A673 (cell line): ENCODE measurements at regions not wholly inside any gene's neighbourhood (a gene's known extent, or its start where the extent isn't known, plus 50 kb on each side); places are given as distances from the start of the nearest gene placed in this dataset.

Source experiments
- BruUV-seq: library from RNA; stranded (reverse); fragments of 400-500 nt; replicated peaks from 2 replicates; lab custom pipeline; 2021; lab: Mats Ljungman, UMichigan
- CTCF ChIA-PET: fragments of 300-600 bp; sonication (Branson Sonifier 250); formaldehyde crosslinking; loops from one replicate; lab custom pipeline; 2022; ENCODE audit warnings: antibody characterized with exemption; lab: Charles Lee
- POLR2A ChIA-PET: fragments of 300-600 bp; sonication (Branson Sonifier 250); formaldehyde crosslinking; loops from one replicate; lab custom pipeline; 2022; ENCODE audit warnings: antibody characterized with exemption; ENCODE audit not compliant: low non-redundant PET; lab: Charles Lee
- DNase-seq: peaks from one replicate; pipeline ENCODE4 v3.0.0-alpha.2; 2015; ENCODE audit warnings: low spot score
- H3K27ac ChIP-seq: fragments of 200-600 bp; sonication (generic); 2 replicates; pipeline ENCODE4 v1.5.1; 2016; ENCODE audit warnings: mixed run types, low read depth, mild to moderate bottlenecking, mixed read lengths, antibody characterized with exemption, low read length; ENCODE audit not compliant: poor library complexity, severe bottlenecking
- H3K27me3 ChIP-seq: fragments of 200-600 bp; sonication (generic); replicated peaks from 2 replicates; pipeline ENCODE4 v1.6.1; 2017; ENCODE audit warnings: mixed run types, low read depth, mild to moderate bottlenecking, mixed read lengths, antibody characterized with exemption, low read length; ENCODE audit not compliant: insufficient read depth, poor library complexity
- H3K36me3 ChIP-seq: fragments of 200-600 bp; sonication (generic); 2 replicates; pipeline ENCODE4 v1.6.1; 2016; ENCODE audit warnings: mixed run types, mild to moderate bottlenecking, mixed read lengths, antibody characterized with exemption, low read length; ENCODE audit not compliant: insufficient read depth, poor library complexity, severe bottlenecking
- H3K4me1 ChIP-seq: fragments of 200-600 bp; sonication (generic); 2 replicates; pipeline ENCODE4 v1.6.1; 2017; ENCODE audit warnings: mixed run types, mild to moderate bottlenecking, mixed read lengths, antibody characterized with exemption, low read length; ENCODE audit not compliant: insufficient read depth, poor library complexity, severe bottlenecking
- H3K4me3 ChIP-seq: fragments of 200-600 bp; sonication (generic); 2 replicates; pipeline ENCODE4 v1.5.1; 2016; ENCODE audit warnings: low read depth, mixed run types, mild to moderate bottlenecking, mixed read lengths, low read length; ENCODE audit not compliant: poor library complexity, severe bottlenecking
- H3K9me3 ChIP-seq: fragments of 200-600 bp; sonication (generic); 2 replicates; pipeline ENCODE4 v1.6.1; 2016; ENCODE audit warnings: mixed run types, low read depth, mild to moderate bottlenecking, mixed read lengths, antibody characterized with exemption, low read length; ENCODE audit not compliant: poor library complexity, severe bottlenecking
- CTCF ChIP-seq: fragments of 300-800, 200-600 bp; sonication (generic); conservative IDR thresholded peaks from 2 replicates; pipeline ENCODE4 v1.5.1; 2017; ENCODE audit warnings: low read depth, mild to moderate bottlenecking, antibody characterized with exemption, low read length, moderate library complexity, mixed read lengths
- EZH2 ChIP-seq: fragments of 200-600 bp; sonication (generic); IDR thresholded peaks from 2 replicates; pipeline ENCODE4 v1.6.1; 2017; ENCODE audit warnings: borderline replicate concordance, low read depth, mild to moderate bottlenecking, mixed read lengths, antibody characterized with exemption, low read length; ENCODE audit not compliant: poor library complexity, severe bottlenecking
- intact Hi-C: fragments of 100-400 bp; cut with micrococcal nuclease; formaldehyde crosslinking; loops from one replicate; pipeline ENCODE4 v1.10.0; 2022; ENCODE audit not compliant: unreplicated experiment

GRCh38 chr2:104929663-104930062, 75.7 kb downstream of the POU3F3 start:
- no TSS peak for BruUV-seq
- ChIA-PET POLR2A (no interaction called here), CTCF (no interaction called here)
- H3K9me3 ChIP-seq, result no peaks in the 10 kb centered on the region
- no peaks in the 10 kb centered on the region for H3K4me1 ChIP-seq
- no peaks in the 10 kb centered on the region for H3K27me3 ChIP-seq
- H3K4me3 ChIP-seq, result no peak overlapping the region
- intact Hi-C loops, result loop anchor here (10.0 kb wide), 1 partner anchor 305 kb away; no protein-coding TSS in a partner anchor
- H3K36me3 ChIP-seq, result no peaks in the 10 kb centered on the region
- no peak for DNase-seq
- TF ChIP-seq EZH2 (no peak), CTCF (no peak)
- no peak overlapping the region for H3K27ac ChIP-seq

DNA sequence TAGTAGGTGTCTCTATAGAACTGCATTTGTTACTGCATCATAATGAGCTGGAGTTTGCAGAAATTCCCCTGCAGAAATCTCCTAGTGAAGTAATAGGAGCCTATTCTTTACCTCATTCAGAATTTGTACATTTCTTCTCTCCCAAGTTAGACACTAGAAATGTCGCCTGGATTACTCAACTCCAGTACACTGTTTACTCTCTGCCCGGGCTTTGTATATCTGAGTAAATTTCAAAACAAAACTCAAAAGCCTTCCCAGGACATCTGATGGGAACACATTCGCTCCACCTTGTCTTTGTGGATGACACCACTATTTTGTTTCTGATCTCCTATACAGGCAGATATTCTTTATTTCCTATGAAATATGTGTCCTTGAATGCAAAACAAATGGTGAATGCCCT, 76.8 kb downstream of the POU3F3 start:
- no TSS peak for BruUV-seq
- Histone ChIP-seq H3K27ac (no peak overlapping the region), H3K9me3 (no peaks in the 10 kb centered on the region), H3K36me3 (no peaks in the 10 kb centered on the region), H3K4me1 (no peaks in the 10 kb centered on the region), H3K4me3 (no peak overlapping the region), H3K27me3 (no peaks in the 10 kb centered on the region)
- intact Hi-C loops, result loop anchor here (10.0 kb wide), 1 partner anchor 304 kb away; no protein-coding TSS in a partner anchor
- ChIA-PET POLR2A (no interaction called here), CTCF (no interaction called here)
- TF ChIP-seq CTCF (no peak), EZH2 (no peak)
- no peak for DNase-seq

- CTCF ChIA-PET, result no interaction called here
- TF ChIP-seq EZH2 (no peak), CTCF (no peak)
- Histone ChIP-seq H3K4me3 (no peak overlapping the region), H3K4me1 (no peaks in the 10 kb centered on the region), H3K27ac (no peak overlapping the region), H3K9me3 (no peaks in the 10 kb centered on the region), H3K36me3 (no peaks in the 10 kb centered on the region), H3K27me3 (no peaks in the 10 kb centered on the region)
- POLR2A ChIA-PET, result no interaction called here
- BruUV-seq, result no TSS peak
- intact Hi-C loops, result loop anchor here (10.0 kb wide), 1 partner anchor 303 kb away; no protein-coding TSS in a partner anchor
- no peak for DNase-seq
Measured at GRCh38 chr2:104932243-104932642, 78.3 kb downstream of the POU3F3 start.
